NCI-H460 (cell line): ENCODE measurements at regions not wholly inside any gene's neighbourhood (a gene's known extent, or its start where the extent isn't known, plus 50 kb on each side); places are given as distances from the start of the nearest gene placed in this dataset.
"Not testable (repeated sequence)": the region's sequence is repeated elsewhere in the genome, so short reads cannot be mapped to it uniquely, and the experiment has no call there.

Experiments
- DNase-seq: peaks from one replicate; pipeline ENCODE4 v3.0.0-alpha.2; 2016; ENCODE audit warnings: low read depth; ENCODE audit errors: extremely low read depth

- no peak for DNase-seq
Observed at GRCh38 chr14:48628870-48629269, 953.5 kb upstream of the MDGA2 start.

- no peak for DNase-seq
Observed at GRCh38 chr14:48622980-48623379, 947.6 kb upstream of the MDGA2 start.

- DNase-seq = no peak
Observed at GRCh38 chr14:48618057-48618456, 942.7 kb upstream of the MDGA2 start.

- DNase-seq = no peak
Observed at GRCh38 chr14:48616931-48617330, 941.5 kb upstream of the MDGA2 start.

GRCh38 chr14:48615618-48616017, 940.2 kb upstream of the MDGA2 start:
- DNase-seq = no peak

GRCh38 chr14:48614003-48614402, 938.6 kb upstream of the MDGA2 start:
- DNase-seq = no peak

GRCh38 chr14:48606960-48607359, 931.6 kb upstream of the MDGA2 start:
- not testable (repeated sequence) for DNase-seq

- DNase-seq = no peak
Observed at GRCh38 chr14:48598458-48598857, 923.1 kb upstream of the MDGA2 start.

GRCh38 chr14:48586099-48586498, 910.7 kb upstream of the MDGA2 start:
- DNase-seq = no peak

- DNase-seq = no peak
Observed at GRCh38 chr14:48584031-48584430, 908.6 kb upstream of the MDGA2 start.

GRCh38 chr14:48582938-48583337, 907.5 kb upstream of the MDGA2 start:
- DNase-seq = no peak

GRCh38 chr14:48580692-48581091, 905.3 kb upstream of the MDGA2 start:
- no peak for DNase-seq

GRCh38 chr14:48575772-48576171, 900.4 kb upstream of the MDGA2 start:
- DNase-seq = no peak

- DNase-seq = no peak
Observed at GRCh38 chr14:48568688-48569087, 893.3 kb upstream of the MDGA2 start.

GRCh38 chr14:48568252-48568651, 892.8 kb upstream of the MDGA2 start:
- no peak for DNase-seq

- DNase-seq = no peak
Observed at GRCh38 chr14:48563489-48563888, 888.1 kb upstream of the MDGA2 start.

GRCh38 chr14:48561438-48561837, 886.0 kb upstream of the MDGA2 start:
- not testable (repeated sequence) for DNase-seq

- no peak for DNase-seq
Observed at GRCh38 chr14:48560421-48560820, 885.0 kb upstream of the MDGA2 start.

- DNase-seq = no peak
Observed at GRCh38 chr14:48553443-48553842, 878.0 kb upstream of the MDGA2 start.

- no peak for DNase-seq
Observed at GRCh38 chr14:48546996-48547395, 871.6 kb upstream of the MDGA2 start.

GRCh38 chr14:48537600-48537999, 862.2 kb upstream of the MDGA2 start:
- no peak for DNase-seq

- DNase-seq = no peak
Observed at GRCh38 chr14:48536318-48536717, 860.9 kb upstream of the MDGA2 start.

GRCh38 chr14:48527832-48528231, 852.4 kb upstream of the MDGA2 start:
- DNase-seq = no peak

GRCh38 chr14:48526307-48526706, 850.9 kb upstream of the MDGA2 start:
- no peak for DNase-seq
